Cardiac muscle cell (in vitro differentiated cells and primary cell): ENCODE measurements at regions not wholly inside any gene's neighbourhood (a gene's known extent, or its start where the extent isn't known, plus 50 kb on each side); places are given as distances from the start of the nearest gene placed in this dataset.

Experiments used
- DNase-seq, 2 donors: peaks; one replicate each; pipeline versions ENCODE4 v3.0.0 to v3.0.0-alpha.2; 2010 to 2017; ENCODE audit warnings: low read depth in 1 of 2, low spot score in 1 of 2
- H3K27ac ChIP-seq: fragments of 200-600 bp; sonication (generic); 2 replicates; pipeline ENCODE4 v1.5.1; 2016
- H3K27me3 ChIP-seq: fragments of 200-600 bp; sonication (generic); 2 replicates; pipeline ENCODE4 v1.6.0; 2016; ENCODE audit warnings: control low read depth
- H3K36me3 ChIP-seq: fragments of 200-600 bp; sonication (generic); 2 replicates; pipeline ENCODE4 v1.5.1; 2016; ENCODE audit warnings: control low read depth
- H3K4me1 ChIP-seq: fragments of 200-600 bp; sonication (generic); 2 replicates; pipeline ENCODE4 v1.8.1; 2017; ENCODE audit warnings: low read depth, mild to moderate bottlenecking, mixed run types
- H3K4me3 ChIP-seq: fragments of 200-600 bp; sonication (generic); 2 replicates; pipeline ENCODE4 v1.5.1; 2016; ENCODE audit warnings: mild to moderate bottlenecking
- H3K9me3 ChIP-seq: fragments of 200-600 bp; sonication (generic); 2 replicates; pipeline ENCODE4 v1.5.1; 2017; ENCODE audit warnings: low read depth, mild to moderate bottlenecking, control low read depth
- CTCF ChIP-seq: IDR thresholded peaks from 2 replicates; pipeline ENCODE4 v1.5.1; 2012; ENCODE audit warnings: low read depth, mild to moderate bottlenecking, low read length

- H3K36me3 ChIP-seq: no peaks in the 10 kb centered on the region
- DNase-seq: no peak
- H3K27me3 ChIP-seq: no peaks in the 10 kb centered on the region
- no peaks in the 10 kb centered on the region for H3K9me3 ChIP-seq
- H3K4me3 ChIP-seq: no peak overlapping the region
- TF ChIP-seq CTCF: no peak
- no peak overlapping the region for H3K27ac ChIP-seq
- H3K4me1 ChIP-seq: peaks cover 8% of the 10 kb centered on the region
Observed at GRCh38 chr2:106034325-106034724, 159.8 kb downstream of the UXS1 start.

DNA sequence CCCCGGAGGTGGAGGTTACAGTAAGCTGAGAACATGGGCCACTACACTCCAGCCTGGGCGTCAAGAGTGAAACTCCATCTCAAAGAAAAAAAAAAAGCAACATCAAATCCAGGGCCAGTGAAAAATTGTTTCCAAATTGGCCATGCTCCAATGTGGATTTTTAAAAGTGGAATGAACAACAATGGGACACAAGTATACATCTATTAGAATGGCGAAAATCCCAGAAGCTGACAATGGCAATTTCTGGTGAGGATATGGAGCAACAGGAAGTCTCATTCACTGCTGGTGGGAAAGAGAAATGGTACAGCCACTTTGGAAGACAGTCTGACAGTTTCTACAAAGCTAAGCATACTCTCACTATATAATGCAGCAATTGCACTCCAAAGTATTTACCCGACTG is 161.4 kb downstream of the UXS1 start:
- Histone ChIP-seq H3K36me3 (no peaks in the 10 kb centered on the region), H3K4me1 (peaks cover 6% of the 10 kb centered on the region), H3K27ac (no peak overlapping the region), H3K4me3 (no peak overlapping the region), H3K9me3 (no peaks in the 10 kb centered on the region), H3K27me3 (no peaks in the 10 kb centered on the region)
- peak in 1 of 2 donors; percentile 46 for DNase-seq
- no peak for TF ChIP-seq CTCF

DNA sequence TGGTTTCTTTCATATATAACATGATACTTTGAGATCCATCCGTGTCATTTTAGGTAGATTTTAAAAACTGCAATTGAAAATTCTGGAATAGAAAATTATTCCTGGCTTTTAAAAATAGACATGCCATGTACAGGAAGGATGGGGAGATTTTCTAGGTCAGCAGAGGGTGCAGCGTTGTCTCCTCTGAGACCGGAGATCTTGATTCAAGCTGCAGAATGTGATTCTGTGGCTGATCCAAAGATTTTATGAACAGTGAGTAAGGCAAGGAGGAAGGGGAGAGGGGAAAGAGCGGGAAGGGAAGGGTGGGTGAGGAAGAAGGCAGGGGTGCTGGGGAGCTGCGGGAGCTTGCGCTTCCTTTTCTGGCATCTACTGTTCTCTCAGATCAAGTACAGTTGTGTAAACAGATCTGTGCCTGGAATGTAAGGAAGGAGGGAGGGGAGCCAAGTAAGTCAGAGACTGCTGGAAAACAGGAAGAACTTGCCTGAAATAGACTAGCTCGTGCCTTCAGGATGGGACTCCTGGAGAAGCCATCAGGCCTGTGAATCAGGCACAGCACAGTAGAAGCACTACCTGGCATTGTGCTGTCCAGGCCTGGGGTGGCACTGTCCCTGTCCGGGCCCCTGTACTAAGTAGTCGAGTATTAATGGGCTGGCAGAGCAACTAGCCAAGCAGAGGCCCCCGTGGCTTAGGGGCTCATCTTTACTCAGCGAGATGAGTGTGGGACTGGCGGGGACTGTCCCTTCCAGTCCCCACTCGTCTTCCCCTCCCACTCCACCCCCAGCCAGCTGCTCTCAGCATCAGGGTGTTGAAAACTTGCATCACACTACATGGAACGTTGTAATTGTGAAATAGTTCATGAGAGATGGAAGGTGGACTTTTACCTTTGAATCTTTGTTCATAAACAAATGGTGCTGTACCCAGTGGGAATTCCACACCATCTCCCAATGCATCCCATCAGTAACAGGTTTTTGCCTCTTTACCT is 163.5 kb downstream of the UXS1 start:
- H3K9me3 ChIP-seq: no peaks in the 10 kb centered on the region
- peak overlapping the region; percentile 46 for H3K27ac ChIP-seq
- peak; percentile 7 to 96 for DNase-seq

GRCh38 chr2:106028192-106028591 is 165.9 kb downstream of the UXS1 start:
- H3K9me3 ChIP-seq: no peaks in the 10 kb centered on the region
- TF ChIP-seq CTCF: no peak

More for the DNA sequence above, 163.5 kb downstream of the UXS1 start:
- Histone ChIP-seq H3K27me3 (no peaks in the 10 kb centered on the region), H3K36me3 (no peaks in the 10 kb centered on the region), H3K4me3 (no peak overlapping the region), H3K4me1 (peaks cover 6% of the 10 kb centered on the region)
- TF ChIP-seq CTCF: no peak

DNA sequence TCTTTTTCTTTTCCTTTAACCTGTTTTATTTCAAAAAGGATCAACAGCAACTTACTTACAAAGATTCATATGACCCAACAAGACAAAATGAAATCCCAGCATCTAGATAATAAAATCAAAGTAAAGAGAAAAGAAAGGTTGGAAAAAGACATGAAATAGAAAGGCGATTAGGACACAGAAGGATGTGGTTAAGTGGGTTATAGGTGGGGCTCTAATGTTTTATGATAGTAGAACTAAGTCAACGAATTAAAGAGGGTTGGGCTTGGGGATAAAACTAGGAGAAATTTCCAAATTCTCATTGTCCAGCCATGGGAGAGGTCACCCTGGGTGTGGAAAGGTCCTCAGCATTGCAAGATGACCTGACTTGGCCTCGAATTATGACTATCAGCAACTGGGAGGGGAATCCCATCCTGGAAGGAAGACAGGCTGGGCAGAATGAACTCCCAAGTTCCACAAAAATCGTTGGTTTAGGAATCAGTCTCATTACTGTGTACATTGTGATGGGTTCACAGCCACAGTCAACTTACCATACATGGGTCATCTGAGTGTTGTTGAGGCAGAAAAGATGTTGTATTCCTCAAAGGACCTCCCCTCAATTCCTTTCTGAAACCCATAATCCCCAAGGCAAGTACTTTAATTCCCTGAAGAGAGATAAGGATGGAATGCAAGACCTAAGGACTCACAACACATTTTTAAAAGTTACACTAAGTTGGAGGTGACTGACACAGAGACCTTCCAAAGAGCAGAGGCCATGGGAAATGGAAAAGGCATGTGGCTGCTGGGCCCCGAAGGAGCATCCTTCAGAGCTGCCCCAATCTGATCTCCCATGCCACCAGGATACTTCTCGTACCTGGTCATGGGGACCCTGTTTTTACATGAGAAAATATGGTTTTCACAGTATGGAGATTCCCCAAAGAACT is 167.6 kb downstream of the UXS1 start:
- no peak overlapping the region for H3K27ac ChIP-seq
- H3K9me3 ChIP-seq: no peaks in the 10 kb centered on the region
- no peaks in the 10 kb centered on the region for H3K36me3 ChIP-seq
- H3K27me3 ChIP-seq: no peaks in the 10 kb centered on the region
- H3K4me1 ChIP-seq: peaks cover 6% of the 10 kb centered on the region
- peak in 1 of 2 donors; percentile 6 for DNase-seq
- no peak overlapping the region for H3K4me3 ChIP-seq
- no peak for TF ChIP-seq CTCF

More at GRCh38 chr2:106028192-106028591, 165.9 kb downstream of the UXS1 start:
- Histone ChIP-seq H3K4me1 (peaks cover 6% of the 10 kb centered on the region), H3K27ac (no peak overlapping the region), H3K4me3 (no peak overlapping the region), H3K27me3 (no peaks in the 10 kb centered on the region), H3K36me3 (no peaks in the 10 kb centered on the region)
- DNase-seq: no peak
